Upper lobe of right lung (tissue), 1 donor: ENCODE measurements at regions not wholly inside any gene's neighbourhood (a gene's known extent, or its start where the extent isn't known, plus 50 kb on each side); places are given as distances from the start of the nearest gene placed in this dataset.

Experiments used
- ATAC-seq: fragments of 200-7000 bp; cut with Tn5 transposase; one replicate; pipeline ENCODE4 v1.9.1; 2020; ENCODE audit warnings: mild to moderate bottlenecking, moderate library complexity
- DNase-seq: peaks from one replicate; pipeline ENCODE4 v3.0.0-alpha.2; 2020
- H3K27ac ChIP-seq: fragments of 200-600 bp; one replicate; pipeline ENCODE4 v1.8.0; 2022
- H3K27me3 ChIP-seq: fragments of 200-600 bp; one replicate; pipeline ENCODE4 v1.8.0; 2022; ENCODE audit warnings: mild to moderate bottlenecking
- H3K36me3 ChIP-seq: fragments of 200-600 bp; one replicate; pipeline ENCODE4 v1.8.0; 2022
- H3K4me1 ChIP-seq: fragments of 200-600 bp; one replicate; pipeline ENCODE4 v1.8.0; 2022
- H3K4me3 ChIP-seq: fragments of 200-600 bp; one replicate; pipeline ENCODE4 v1.8.0; 2022; ENCODE audit warnings: mild to moderate bottlenecking
- H3K9me3 ChIP-seq: fragments of 200-600 bp; one replicate; pipeline ENCODE4 v1.8.0; 2022
- CTCF ChIP-seq: fragments of 200-600 bp; IDR thresholded peaks from one replicate; pipeline ENCODE4 v1.8.0; 2022; ENCODE audit warnings: antibody characterized with exemption
- intact Hi-C: fragments of 100-400 bp; cut with DNase I; formaldehyde crosslinking; loops from one replicate; pipeline ENCODE4 v1.11.0; 2022
- donor health status: DM: no; HTN: yes; CAD: no; lungs with severe emphysema.

DNA sequence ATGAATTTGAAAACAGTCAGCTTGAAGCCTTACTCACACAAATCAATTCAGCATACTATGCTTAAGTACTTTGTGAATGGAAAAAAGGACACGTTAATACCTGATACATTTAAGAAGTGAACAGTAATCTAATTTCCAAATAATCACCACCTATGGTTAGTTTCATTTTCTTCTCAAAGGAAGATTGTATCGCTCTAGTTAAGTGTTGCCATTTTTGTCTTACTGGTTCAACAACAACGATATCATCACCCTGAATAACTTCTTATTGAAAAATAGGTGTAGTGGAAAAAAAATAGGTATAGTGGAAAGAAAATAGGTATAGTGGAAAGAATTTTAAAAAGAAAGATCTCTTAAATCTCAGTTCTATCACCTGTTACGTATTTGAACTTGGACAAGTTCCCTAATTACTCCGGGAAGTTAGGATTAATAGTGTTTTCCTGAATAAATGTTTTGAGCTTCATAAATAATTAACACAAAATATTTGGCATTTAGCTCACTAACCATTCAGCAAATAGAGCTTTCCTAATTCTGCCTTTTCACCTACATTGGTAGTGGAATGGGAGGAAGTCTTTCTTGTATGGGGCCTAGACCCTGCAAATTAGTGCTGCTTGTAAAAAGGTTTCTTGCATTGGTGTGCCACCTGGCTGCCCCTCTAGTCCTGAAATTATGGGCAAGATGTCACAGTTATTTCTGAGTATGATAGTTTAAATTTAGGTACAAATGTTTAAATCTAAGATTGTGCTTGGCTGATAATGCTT lies 502.6 kb upstream of the NMUR2 start:
- intact Hi-C loops, result no loop called here
- no peak for DNase-seq
- no peaks in the 10 kb centered on the region for H3K4me1 ChIP-seq
- no peaks in the 10 kb centered on the region for H3K9me3 ChIP-seq
- H3K36me3 ChIP-seq, result no peaks in the 10 kb centered on the region
- no peak overlapping the region for H3K27ac ChIP-seq
- no peak for ATAC-seq
- TF ChIP-seq CTCF, result no peak
- no peak overlapping the region for H3K4me3 ChIP-seq
- H3K27me3 ChIP-seq, result no peaks in the 10 kb centered on the region

DNA sequence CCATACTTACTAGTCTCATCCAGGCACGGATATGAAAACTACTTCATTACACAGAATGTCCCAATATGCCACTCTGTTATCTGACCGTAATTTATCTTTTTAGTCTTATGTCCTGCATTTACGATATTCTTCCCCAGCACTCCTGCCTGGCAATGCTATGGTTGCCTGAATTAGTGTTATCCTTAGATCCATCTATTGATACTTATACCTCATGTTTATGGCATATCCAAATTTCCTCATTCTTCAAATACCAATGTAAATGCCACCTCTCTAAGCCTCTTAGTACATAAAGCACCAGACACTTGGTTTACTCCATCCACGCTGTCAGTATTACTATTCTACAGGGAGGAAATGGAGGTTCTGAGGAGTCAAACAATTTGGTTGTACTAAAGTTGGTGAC lies 507.8 kb upstream of the NMUR2 start:
- intact Hi-C loops, result no loop called here
- no peak for ATAC-seq
- Histone ChIP-seq H3K9me3 (no peaks in the 10 kb centered on the region), H3K27me3 (no peaks in the 10 kb centered on the region), H3K4me1 (no peaks in the 10 kb centered on the region), H3K27ac (no peak overlapping the region), H3K36me3 (no peaks in the 10 kb centered on the region), H3K4me3 (no peak overlapping the region)
- DNase-seq, result no peak
- TF ChIP-seq CTCF, result no peak

DNA sequence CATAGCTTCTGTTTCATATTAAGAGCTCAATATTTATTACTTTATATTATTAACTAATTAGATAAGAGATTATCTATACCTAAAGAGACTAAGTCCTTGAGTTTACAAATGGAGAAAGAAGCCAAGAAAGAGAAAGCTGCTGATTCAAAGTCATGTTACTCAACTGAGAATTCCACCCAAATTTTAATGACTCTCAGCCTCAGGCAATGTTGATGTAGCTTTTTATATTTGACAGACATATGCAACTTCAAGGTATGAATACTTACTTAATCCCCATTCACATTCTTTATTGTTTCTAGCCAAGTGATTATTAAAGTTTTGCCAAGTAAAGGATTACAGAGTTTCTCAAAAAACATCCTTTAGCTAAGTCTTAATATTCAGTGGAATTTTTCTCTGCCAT lies 527.5 kb upstream of the NMUR2 start:
- intact Hi-C loops, result no loop called here
- Histone ChIP-seq H3K4me3 (no peak overlapping the region), H3K9me3 (no peaks in the 10 kb centered on the region), H3K27ac (no peak overlapping the region), H3K4me1 (no peaks in the 10 kb centered on the region), H3K36me3 (no peaks in the 10 kb centered on the region), H3K27me3 (no peaks in the 10 kb centered on the region)
- no peak for DNase-seq
- ATAC-seq, result no peak
- no peak for TF ChIP-seq CTCF

DNA sequence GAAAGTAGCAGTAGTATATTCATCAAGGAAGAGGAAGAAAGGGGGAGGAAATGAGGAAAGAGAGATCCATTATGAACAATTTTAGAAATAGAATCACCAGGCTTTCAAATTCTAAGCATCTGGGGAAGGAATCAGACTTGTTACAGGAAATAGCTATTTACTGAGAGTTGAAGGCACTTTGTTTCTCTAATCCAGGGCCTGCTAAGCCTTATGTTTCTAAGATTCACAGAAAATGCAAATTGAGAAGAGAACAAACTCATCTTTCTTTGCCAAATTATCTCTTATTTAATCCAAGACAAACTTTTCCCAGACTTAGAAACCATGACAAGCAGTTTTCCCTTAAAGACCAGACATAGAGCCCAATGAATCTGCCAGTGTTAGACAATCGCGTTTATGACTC lies 528.0 kb upstream of the NMUR2 start:
- intact Hi-C loops, result no loop called here
- no peak for DNase-seq
- Histone ChIP-seq H3K27me3 (no peaks in the 10 kb centered on the region), H3K36me3 (no peaks in the 10 kb centered on the region), H3K9me3 (no peaks in the 10 kb centered on the region), H3K4me1 (no peaks in the 10 kb centered on the region), H3K27ac (no peak overlapping the region), H3K4me3 (no peak overlapping the region)
- TF ChIP-seq CTCF, result no peak
- no peak for ATAC-seq

- Histone ChIP-seq H3K36me3 (no peaks in the 10 kb centered on the region), H3K4me3 (no peak overlapping the region), H3K27me3 (no peaks in the 10 kb centered on the region), H3K9me3 (no peaks in the 10 kb centered on the region), H3K27ac (no peak overlapping the region), H3K4me1 (no peaks in the 10 kb centered on the region)
- intact Hi-C loops, result no loop called here
- DNase-seq (no peak), ATAC-seq (no peak)
- no peak for TF ChIP-seq CTCF
Measured at GRCh38 chr5:152938630-152939029, 533.6 kb upstream of the NMUR2 start.
